ENCODE measurements at regions not wholly inside any gene's neighbourhood (a gene's known extent, or its start where the extent isn't known, plus 50 kb on each side); places are given as distances from the start of the nearest gene placed in this dataset.
"Not testable (repeated sequence)": the region's sequence is repeated elsewhere in the genome, so short reads cannot be mapped to it uniquely, and the experiment has no call there.

DNA sequence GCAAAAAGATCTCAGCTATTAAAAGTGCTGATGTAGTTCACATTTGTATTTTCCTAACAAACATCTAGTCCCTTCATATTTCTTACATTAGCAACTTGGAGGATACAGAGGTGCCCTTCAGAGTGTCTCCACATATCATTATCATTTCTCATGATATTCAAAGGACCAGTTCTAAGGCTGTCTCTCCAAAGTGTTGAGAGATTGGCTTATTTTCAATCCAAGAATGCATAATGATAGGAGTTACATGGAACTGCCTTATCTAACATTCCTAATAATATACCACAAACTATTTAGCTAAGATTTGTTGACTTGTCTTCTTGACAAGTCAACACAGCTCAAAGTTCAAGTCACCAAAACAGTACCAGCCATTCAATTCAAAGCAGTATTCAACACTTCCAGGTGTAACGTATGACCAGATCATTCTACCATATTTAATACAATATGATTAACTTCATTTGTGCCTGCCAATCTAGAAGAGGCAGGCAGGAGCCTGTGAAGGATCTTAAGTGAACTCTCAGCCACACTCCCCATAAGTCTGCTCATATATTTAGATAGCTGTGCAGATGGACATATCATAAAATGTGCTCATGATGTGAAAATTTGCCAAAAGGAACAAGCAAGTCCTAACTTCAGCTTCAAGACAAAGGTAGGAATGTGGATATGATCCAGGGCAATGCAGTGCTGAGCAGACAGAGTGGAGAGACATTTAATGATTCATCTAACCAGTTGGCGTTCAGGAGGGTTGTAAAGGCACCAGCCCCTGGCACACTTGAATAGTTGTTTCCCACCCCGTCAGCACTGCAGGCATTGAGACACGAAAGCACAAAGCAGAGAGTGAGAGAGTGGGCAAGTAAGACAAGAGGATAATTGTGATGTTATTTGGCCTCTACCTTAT, 108.3 kb downstream of the MTERF1 start:
- POLR2A ChIA-PET: no interaction called here

DNA sequence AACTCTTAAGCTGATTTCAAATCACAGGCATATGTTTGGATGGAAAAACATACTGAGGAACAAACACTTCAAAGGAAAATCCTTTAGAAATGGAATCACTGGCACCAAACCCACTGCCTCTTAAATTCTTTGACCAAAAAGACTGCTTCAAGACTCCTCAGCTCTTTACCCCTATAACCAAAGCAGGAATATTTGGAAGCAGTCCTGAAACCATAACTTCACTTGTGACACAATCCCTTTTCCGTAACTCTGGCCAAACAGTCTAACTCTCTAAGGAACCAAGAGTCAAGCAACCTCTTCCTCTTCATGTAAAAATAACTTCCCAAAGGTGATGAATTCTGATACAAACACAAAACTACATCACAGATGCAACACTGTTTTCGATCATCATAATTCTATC, 104.3 kb downstream of the MTERF1 start:
- Mint-ChIP-seq H3K9me3 (ENCODE audit: insufficient read depth) (no peaks in the 10 kb centered on the region), H3K27me3 (ENCODE audit: low read depth) (peaks cover 5% of the 10 kb centered on the region), H3K36me3 (ENCODE audit: low read depth) (no peaks in the 10 kb centered on the region), H3K27ac (no peak overlapping the region), H3K4me1 (ENCODE audit: low read depth) (no peaks in the 10 kb centered on the region), H3K4me3 (no peak overlapping the region)
- ATAC-seq (no peak), DNase-seq (no peak)
- CTCF ChIA-PET: no interaction called here
- POLR2A ChIA-PET: no interaction called here

More for the DNA sequence above, 108.3 kb downstream of the MTERF1 start:
- H3K36me3 Mint-ChIP-seq (ENCODE audit: low read depth): no peaks in the 10 kb centered on the region
- no peak overlapping the region for H3K4me3 Mint-ChIP-seq
- no peaks in the 10 kb centered on the region for H3K9me3 Mint-ChIP-seq (ENCODE audit: insufficient read depth)
- H3K4me1 Mint-ChIP-seq (ENCODE audit: low read depth): no peaks in the 10 kb centered on the region
- DNase-seq (no peak), ATAC-seq (no peak)
- CTCF ChIA-PET: no interaction called here
- peaks cover 3% of the 10 kb centered on the region for H3K27me3 Mint-ChIP-seq (ENCODE audit: low read depth)
- H3K27ac Mint-ChIP-seq: no peak overlapping the region

DNA sequence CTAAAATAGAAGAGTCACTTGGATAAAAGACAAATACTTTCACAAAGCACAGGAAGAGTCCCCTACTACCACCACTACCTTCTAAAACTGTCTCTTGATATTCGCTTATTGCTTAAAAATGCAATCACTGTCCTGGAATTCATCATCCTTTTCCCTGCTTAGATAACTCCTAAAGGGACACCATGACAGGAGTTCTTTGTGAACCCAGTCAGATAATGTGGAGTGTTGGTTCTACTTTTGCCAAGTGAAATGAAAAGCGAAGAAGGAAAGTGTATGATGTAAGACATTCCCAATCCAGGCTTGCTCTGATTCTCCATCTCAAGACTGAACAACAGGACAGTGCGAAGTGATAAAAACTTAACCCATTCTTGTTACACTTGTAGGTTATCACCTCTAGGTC, 103.0 kb downstream of the MTERF1 start:
- ATAC-seq: no peak
- Mint-ChIP-seq H3K4me3 (no peak overlapping the region), H3K27me3 (ENCODE audit: low read depth) (peaks cover 6% of the 10 kb centered on the region), H3K36me3 (ENCODE audit: low read depth) (no peaks in the 10 kb centered on the region), H3K4me1 (ENCODE audit: low read depth) (no peaks in the 10 kb centered on the region), H3K9me3 (ENCODE audit: insufficient read depth) (no peaks in the 10 kb centered on the region), H3K27ac (no peak overlapping the region)
- DNase-seq: no peak
- POLR2A ChIA-PET: no interaction called here
- CTCF ChIA-PET: no interaction called here

DNA sequence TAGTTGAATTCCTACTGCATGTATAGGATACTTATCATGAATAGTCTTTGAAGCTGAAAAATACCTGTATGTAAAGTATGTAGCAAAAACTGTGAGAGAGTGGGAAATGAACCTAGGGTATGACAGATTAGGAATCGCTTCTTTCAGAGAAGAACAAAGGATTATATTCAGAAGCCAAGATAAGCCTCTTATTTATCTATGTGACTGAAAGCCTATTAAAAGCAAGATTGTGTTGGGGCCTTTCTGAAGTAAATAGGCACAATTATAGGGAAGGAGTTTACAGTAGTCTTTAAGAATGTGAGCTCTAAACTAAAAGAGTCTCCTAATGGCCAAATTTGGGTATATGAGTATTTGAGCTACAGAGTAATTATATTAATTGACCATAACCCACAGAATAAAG, 102.1 kb downstream of the MTERF1 start:
- Mint-ChIP-seq H3K4me1 (ENCODE audit: low read depth) (no peaks in the 10 kb centered on the region), H3K4me3 (no peak overlapping the region)

DNA sequence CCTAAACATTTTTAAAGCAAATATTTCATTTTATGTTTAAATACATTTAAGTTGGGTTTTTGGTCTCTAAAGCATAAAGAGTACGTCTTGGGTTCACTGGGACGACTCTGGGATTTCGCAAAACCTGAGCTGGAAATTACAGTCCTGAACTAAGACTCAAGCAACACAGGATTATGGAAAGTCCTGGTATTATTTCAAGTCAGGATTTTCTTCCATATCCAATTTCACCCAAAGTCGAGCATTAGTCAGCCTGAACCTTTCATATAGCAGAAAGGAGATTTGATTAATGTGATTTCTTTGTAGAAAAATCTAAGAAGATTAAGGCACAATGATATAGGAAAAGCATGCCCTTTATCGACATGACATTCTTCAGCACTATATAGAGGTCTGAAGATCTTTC, 100.0 kb downstream of the MTERF1 start:
- ChIA-PET CTCF (no interaction called here), POLR2A (no interaction called here)
- DNase-seq (no peak), ATAC-seq (no peak)
- H3K36me3 Mint-ChIP-seq (ENCODE audit: low read depth): no peaks in the 10 kb centered on the region
- H3K27ac Mint-ChIP-seq: no peak overlapping the region
- H3K9me3 Mint-ChIP-seq (ENCODE audit: insufficient read depth): no peaks in the 10 kb centered on the region
- H3K4me1 Mint-ChIP-seq (ENCODE audit: low read depth): no peaks in the 10 kb centered on the region
- H3K27me3 Mint-ChIP-seq (ENCODE audit: low read depth): peaks cover 11% of the 10 kb centered on the region
- no peak overlapping the region for H3K4me3 Mint-ChIP-seq

More for the DNA sequence above, 102.1 kb downstream of the MTERF1 start:
- no peaks in the 10 kb centered on the region for H3K9me3 Mint-ChIP-seq (ENCODE audit: insufficient read depth)
- H3K36me3 Mint-ChIP-seq (ENCODE audit: low read depth): no peaks in the 10 kb centered on the region
- no peak for ATAC-seq
- DNase-seq: no peak
- CTCF ChIA-PET: no interaction called here
- POLR2A ChIA-PET: no interaction called here
- peaks cover 11% of the 10 kb centered on the region for H3K27me3 Mint-ChIP-seq (ENCODE audit: low read depth)
- no peak overlapping the region for H3K27ac Mint-ChIP-seq

DNA sequence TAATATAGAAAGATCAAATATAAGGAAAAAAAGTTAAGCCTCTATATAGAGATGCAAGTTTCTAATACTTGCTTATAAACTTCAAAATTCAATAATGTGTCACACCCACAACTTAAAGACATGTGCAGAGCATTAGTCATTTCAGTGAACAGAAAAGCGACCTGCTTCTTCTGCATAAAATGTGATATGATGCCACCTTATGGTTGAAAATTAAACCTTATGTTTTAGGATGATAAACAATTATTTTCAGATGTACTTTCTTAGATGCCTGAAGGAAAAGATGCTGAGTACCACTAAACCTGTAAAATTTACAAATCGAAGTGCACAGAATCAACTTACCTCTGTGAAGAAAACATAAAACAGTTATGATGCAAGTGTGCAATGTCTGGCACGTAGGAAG, 96.0 kb downstream of the MTERF1 start:
- no peaks in the 10 kb centered on the region for H3K36me3 Mint-ChIP-seq (ENCODE audit: low read depth)
- H3K27ac Mint-ChIP-seq: no peak overlapping the region
- peaks cover 7% of the 10 kb centered on the region for H3K27me3 Mint-ChIP-seq (ENCODE audit: low read depth)
- H3K4me1 Mint-ChIP-seq (ENCODE audit: low read depth): no peaks in the 10 kb centered on the region
- no peaks in the 10 kb centered on the region for H3K9me3 Mint-ChIP-seq (ENCODE audit: insufficient read depth)
- ChIA-PET CTCF (no interaction called here), POLR2A (interaction anchor here (0.6 kb wide), 1 partner anchor 230 kb away, joined by 3 read pairs; no protein-coding TSS in a partner anchor)
- ATAC-seq: no peak
- DNase-seq: no peak
- H3K4me3 Mint-ChIP-seq: no peak overlapping the region

DNA sequence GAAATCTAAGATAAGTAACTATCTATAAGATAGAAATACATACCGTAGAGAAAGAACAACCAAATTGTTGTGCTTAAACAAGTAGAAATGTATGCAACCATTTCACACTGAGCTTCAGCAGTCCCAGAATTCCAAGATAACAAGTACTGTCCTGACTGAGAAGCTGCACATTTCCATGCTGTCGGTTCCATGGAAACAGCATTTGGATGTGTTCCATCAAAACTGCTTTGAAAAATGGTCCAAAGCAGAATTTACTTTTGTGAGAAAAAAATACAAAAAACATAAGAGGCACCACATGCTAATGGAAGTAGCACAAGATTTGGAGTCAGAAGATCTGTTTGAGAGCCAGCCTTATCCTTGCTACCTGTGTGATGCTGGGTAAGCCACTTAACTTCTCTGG, 92.6 kb downstream of the MTERF1 start:
- no peak for ATAC-seq
- Mint-ChIP-seq H3K4me3 (no peak overlapping the region), H3K9me3 (ENCODE audit: insufficient read depth) (no peaks in the 10 kb centered on the region), H3K36me3 (ENCODE audit: low read depth) (no peaks in the 10 kb centered on the region), H3K27me3 (ENCODE audit: low read depth) (peaks cover 4% of the 10 kb centered on the region), H3K27ac (no peak overlapping the region), H3K4me1 (ENCODE audit: low read depth) (no peaks in the 10 kb centered on the region)
- no peak for DNase-seq
- POLR2A ChIA-PET: no interaction called here
- CTCF ChIA-PET: no interaction called here

DNA sequence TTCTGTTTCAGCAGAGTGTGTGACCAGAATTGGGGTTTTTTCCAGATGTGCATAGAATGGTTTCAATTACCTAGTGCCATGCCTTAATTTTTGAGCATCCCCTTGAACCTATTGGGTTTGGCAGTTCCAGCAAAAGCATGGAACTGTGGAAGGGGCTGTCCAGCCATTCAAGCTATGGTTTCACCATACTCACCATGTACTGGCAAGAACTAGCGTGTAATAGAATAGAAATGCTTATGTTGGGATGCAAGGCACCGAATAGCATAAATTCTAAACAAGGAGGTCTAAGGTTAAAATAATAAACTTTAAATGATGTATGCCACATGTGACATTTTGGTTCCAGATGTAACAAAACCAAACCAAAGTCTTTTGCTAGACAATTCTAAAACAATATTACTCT, 91.4 kb downstream of the MTERF1 start:
- Mint-ChIP-seq H3K36me3 (ENCODE audit: low read depth) (no peaks in the 10 kb centered on the region), H3K4me1 (ENCODE audit: low read depth) (no peaks in the 10 kb centered on the region), H3K4me3 (no peak overlapping the region), H3K27ac (no peak overlapping the region), H3K27me3 (ENCODE audit: low read depth) (no peaks in the 10 kb centered on the region), H3K9me3 (ENCODE audit: insufficient read depth) (no peaks in the 10 kb centered on the region)
- CTCF ChIA-PET: no interaction called here
- no peak for DNase-seq
- no peak for ATAC-seq
- POLR2A ChIA-PET: no interaction called here

DNA sequence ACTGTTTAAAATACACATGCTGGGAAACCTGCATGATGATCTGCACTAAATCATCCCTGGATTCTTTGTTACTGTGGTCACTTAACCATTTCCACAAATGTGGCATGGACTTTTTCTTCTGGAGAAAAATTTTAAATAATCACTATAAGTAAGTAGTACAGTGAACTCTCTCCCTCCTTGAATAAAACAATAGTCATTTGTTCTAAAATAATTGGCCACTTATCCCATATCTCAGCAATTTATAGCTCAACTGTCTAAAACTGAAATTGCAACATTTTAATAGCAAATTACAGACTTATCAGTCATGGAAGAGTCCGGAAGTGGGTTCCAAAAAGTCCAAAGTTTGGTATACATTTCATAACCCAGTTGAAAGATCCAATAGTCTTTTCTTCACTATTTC, 90.9 kb downstream of the MTERF1 start:
- POLR2A ChIA-PET: no interaction called here
- Mint-ChIP-seq H3K27me3 (ENCODE audit: low read depth) (no peaks in the 10 kb centered on the region), H3K9me3 (ENCODE audit: insufficient read depth) (no peaks in the 10 kb centered on the region), H3K4me1 (ENCODE audit: low read depth) (no peaks in the 10 kb centered on the region), H3K36me3 (ENCODE audit: low read depth) (no peaks in the 10 kb centered on the region), H3K4me3 (no peak overlapping the region), H3K27ac (no peak overlapping the region)
- no peak for DNase-seq
- no peak for ATAC-seq
- CTCF ChIA-PET: no interaction called here

DNA sequence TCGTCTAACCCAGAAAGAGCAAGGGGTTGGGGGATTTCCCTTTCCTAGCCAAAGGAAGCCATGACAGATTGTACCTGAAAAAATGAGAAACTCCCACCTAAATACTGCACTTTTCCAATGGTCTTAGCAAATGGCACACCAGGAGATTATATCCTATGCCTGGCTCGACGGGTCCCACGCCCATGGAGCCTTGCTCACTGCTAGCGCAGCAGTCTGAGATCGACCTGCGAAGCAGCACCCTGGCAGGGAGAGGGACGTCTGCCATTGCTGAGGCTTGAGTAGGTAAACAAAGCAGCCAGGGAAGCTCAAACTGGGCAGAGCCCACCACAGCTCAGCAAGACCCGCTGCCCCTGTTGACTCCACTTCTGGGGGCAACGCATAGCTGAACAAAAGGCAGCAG, 89.9 kb downstream of the MTERF1 start:
- H3K9me3 Mint-ChIP-seq (ENCODE audit: insufficient read depth); POLR2A ChIA-PET; H3K27me3 Mint-ChIP-seq (ENCODE audit: low read depth); ATAC-seq; H3K36me3 Mint-ChIP-seq (ENCODE audit: low read depth); CTCF ChIA-PET; H3K4me3 Mint-ChIP-seq; DNase-seq; H3K4me1 Mint-ChIP-seq (ENCODE audit: low read depth); H3K27ac Mint-ChIP-seq: not testable (repeated sequence)

DNA sequence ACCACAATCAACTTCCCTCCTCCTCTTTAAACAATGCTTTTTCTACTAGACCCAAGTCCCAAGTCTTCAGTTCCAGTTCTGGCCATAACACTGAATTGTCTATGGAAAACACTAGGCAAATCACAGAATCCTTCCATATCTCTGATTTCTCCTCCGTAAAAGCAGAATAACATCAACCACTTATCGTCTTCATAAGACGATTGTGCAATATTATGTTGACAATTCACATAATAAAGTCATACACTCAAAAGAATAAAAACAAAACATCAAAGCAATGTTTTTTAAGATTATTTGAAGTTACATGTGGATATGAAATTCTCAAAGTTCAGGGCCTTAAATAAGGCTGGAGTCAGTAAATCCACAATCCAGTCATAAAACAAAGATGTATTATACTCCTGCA, 84.4 kb downstream of the MTERF1 start:
- H3K4me3 Mint-ChIP-seq: no peak overlapping the region
- no peaks in the 10 kb centered on the region for H3K36me3 Mint-ChIP-seq (ENCODE audit: low read depth)
- POLR2A ChIA-PET: no interaction called here
- no peaks in the 10 kb centered on the region for H3K9me3 Mint-ChIP-seq (ENCODE audit: insufficient read depth)
- DNase-seq (no peak), ATAC-seq (no peak)
- CTCF ChIA-PET: no interaction called here
- no peak overlapping the region for H3K27ac Mint-ChIP-seq
- no peaks in the 10 kb centered on the region for H3K27me3 Mint-ChIP-seq (ENCODE audit: low read depth)
- no peaks in the 10 kb centered on the region for H3K4me1 Mint-ChIP-seq (ENCODE audit: low read depth)

DNA sequence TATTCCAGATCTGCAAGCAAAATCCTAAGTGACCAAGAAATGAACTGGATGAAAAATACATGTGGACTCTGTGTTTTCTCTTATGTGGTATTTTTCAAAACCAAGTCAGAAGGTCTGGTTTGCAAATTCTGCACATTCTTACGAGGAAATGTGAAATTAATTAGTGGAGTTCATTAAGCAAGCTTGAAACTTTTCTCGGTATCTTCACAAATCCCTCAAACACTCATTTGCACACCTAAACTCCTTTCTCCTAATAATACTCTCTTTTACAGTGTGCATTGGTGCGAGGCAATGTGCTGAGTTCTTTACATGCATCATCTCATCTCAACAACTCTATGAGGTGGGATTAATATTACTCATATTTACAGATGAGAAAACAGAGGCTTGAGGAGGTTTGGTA, 82.1 kb downstream of the MTERF1 start:
- no peaks in the 10 kb centered on the region for H3K36me3 Mint-ChIP-seq (ENCODE audit: low read depth)
- no peaks in the 10 kb centered on the region for H3K27me3 Mint-ChIP-seq (ENCODE audit: low read depth)
- ChIA-PET POLR2A (no interaction called here), CTCF (no interaction called here)
- no peak for DNase-seq
- no peak overlapping the region for H3K27ac Mint-ChIP-seq
- H3K4me3 Mint-ChIP-seq: no peak overlapping the region
- no peaks in the 10 kb centered on the region for H3K9me3 Mint-ChIP-seq (ENCODE audit: insufficient read depth)
- H3K4me1 Mint-ChIP-seq (ENCODE audit: low read depth): no peaks in the 10 kb centered on the region
- ATAC-seq: no peak

DNA sequence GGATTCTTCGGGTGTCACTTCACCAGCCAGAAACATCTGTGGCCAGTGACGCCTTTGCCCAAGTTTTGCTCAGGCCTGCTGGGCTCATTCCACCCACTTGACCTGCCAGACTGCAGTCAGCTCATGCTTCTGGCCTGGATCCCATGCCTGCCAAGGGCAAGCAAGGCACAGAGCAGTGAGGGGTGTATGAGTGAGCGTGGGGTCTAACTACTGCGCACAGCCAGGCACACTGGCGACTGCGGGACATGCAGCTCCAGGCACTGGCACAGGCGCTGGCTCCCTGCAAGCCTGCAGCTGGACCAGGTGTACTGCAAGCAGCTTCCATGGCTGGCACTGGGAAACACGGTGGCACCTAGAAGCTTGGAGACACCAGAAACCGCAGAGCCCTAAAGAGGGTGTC, 80.1 kb downstream of the MTERF1 start:
- H3K36me3 Mint-ChIP-seq (ENCODE audit: low read depth): no peaks in the 10 kb centered on the region
- peaks cover 2% of the 10 kb centered on the region for H3K4me1 Mint-ChIP-seq (ENCODE audit: low read depth)
- no peaks in the 10 kb centered on the region for H3K27me3 Mint-ChIP-seq (ENCODE audit: low read depth)
- CTCF ChIA-PET: no interaction called here
- H3K9me3 Mint-ChIP-seq (ENCODE audit: insufficient read depth): no peaks in the 10 kb centered on the region
- ATAC-seq (no peak), DNase-seq (no peak)
- no peak overlapping the region for H3K4me3 Mint-ChIP-seq
- H3K27ac Mint-ChIP-seq: no peak overlapping the region
- POLR2A ChIA-PET: no interaction called here

All from activated CD8-positive, alpha-beta T cell treated with anti-CD3 and anti-CD28 coated beads, Interleukin-2, amount 10 ng/mL, durations not matched to agents 7 days and 5 days (primary cell).